ENCODE measurements at regions not wholly inside any gene's neighbourhood (a gene's known extent, or its start where the extent isn't known, plus 50 kb on each side); places are given as distances from the start of the nearest gene placed in this dataset.
"Not testable (repeated sequence)": the region's sequence is repeated elsewhere in the genome, so short reads cannot be mapped to it uniquely, and the experiment has no call there.

DNA sequence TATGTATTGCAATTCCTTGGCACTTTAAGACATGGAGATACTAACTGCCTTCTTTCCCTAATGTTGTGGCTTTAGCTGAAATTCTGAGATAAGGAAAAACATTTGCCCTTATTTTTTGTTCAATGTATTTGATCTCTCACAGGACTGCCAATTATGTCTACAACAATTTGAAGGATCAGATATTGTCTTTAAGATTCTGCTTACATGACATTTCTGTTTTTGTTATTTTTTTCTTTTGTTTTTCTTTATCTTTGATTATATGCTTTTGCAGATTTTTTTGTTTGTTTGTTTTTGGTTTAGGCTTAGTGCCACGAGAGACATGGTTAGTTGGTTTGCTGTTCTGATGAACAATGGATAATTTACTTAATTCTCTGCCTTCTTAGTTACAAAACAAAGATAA lies 303.3 kb downstream of the TECRL start:
- no peak for DNase-seq
- H3K4me3 ChIP-seq, result no peak overlapping the region
- no peak overlapping the region for H3K27ac ChIP-seq
- no peaks in the 10 kb centered on the region for H3K36me3 ChIP-seq
- H3K27me3 ChIP-seq, result no peaks in the 10 kb centered on the region
- H3K9me3 ChIP-seq, result no peaks in the 10 kb centered on the region
- TF ChIP-seq POLR2A (IDR thresholded peaks at IDR 0.05), result no peak
- TF ChIP-seq CTCF (IDR thresholded peaks at IDR 0.05), result no peak
- no peaks in the 10 kb centered on the region for H3K4me1 ChIP-seq
- intact Hi-C loops (cut with DNase I), result no loop called here
- 8 to 38% methylated on average over 1 of the region's 1 CpG for WGBS, 2 donors

DNA sequence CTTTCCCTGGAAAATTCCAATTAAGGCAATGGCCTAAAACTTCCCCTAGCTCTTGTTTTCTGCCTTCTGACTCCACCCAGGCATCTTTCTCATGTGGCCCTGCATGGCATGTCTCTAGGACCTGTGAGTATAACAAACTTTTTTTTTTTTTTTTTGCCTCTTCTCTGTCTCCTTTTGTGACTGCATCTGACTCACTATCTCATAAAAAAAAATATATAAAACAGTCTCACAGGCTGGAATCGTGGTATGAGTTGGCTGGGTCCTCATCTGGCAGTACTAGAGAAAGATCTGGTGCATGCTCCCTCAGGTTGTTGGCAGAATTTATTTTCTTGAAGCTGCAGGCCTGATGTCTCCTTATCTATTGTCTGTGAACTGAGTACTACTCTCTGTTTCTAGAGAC lies 313.9 kb downstream of the TECRL start:
- Histone ChIP-seq H3K9me3 (no peaks in the 10 kb centered on the region), H3K4me1 (no peaks in the 10 kb centered on the region), H3K36me3 (no peaks in the 10 kb centered on the region), H3K27me3 (no peaks in the 10 kb centered on the region), H3K27ac (no peak overlapping the region), H3K4me3 (no peak overlapping the region)
- TF ChIP-seq CTCF (IDR thresholded peaks at IDR 0.05), result no peak
- TF ChIP-seq POLR2A (IDR thresholded peaks at IDR 0.05), result no peak
- intact Hi-C loops (cut with DNase I), result no loop called here
- 23 to 26% methylated on average over 1 of the region's 1 CpG for WGBS, 2 donors
- DNase-seq, result no peak

DNA sequence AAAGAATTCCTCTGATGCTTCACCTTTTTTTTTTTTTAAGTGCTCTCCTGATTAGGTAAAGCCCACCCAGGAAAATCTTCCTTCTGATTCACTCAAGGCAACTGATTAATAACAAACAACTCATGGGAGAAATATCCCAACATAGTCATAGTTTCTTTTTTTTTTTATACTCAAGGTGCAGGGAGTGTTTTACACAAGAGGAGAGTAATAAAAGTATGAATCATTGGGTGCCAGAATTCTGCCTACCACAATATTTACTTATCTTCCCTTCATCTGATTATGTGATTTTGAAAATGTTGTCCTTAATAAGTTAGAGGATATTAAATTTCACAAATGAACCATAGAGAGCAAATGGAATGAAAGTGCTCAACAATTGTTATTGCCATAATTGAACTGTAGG lies 329.9 kb downstream of the TECRL start:
- TF ChIP-seq CTCF (IDR thresholded peaks at IDR 0.05) (no peak), POLR2A (IDR thresholded peaks at IDR 0.05) (no peak)
- Histone ChIP-seq H3K9me3 (no peaks in the 10 kb centered on the region), H3K27ac (no peak overlapping the region), H3K4me1 (no peaks in the 10 kb centered on the region), H3K36me3 (no peaks in the 10 kb centered on the region), H3K4me3 (no peak overlapping the region), H3K27me3 (no peaks in the 10 kb centered on the region)
- intact Hi-C loops (cut with DNase I), result no loop called here
- DNase-seq, result no peak

DNA sequence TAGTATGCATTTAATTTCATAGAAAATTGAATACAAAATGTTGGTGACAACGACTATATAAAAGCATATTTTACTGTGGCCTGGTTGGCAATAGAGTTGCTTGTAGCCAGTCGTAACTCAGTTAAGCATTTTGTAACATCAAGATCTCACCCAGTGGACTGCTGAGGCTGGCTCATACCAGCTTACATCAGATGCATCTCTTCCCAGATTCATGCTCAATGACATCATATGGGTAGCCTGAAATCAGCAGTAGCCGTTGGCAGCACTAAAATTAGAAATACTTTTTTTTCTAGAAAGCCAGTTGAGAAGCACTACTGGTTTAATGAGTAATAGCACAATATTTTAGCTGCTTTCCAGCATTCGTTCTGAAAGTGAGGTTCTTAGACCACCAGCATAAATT lies 341.2 kb downstream of the TECRL start:
- no peaks in the 10 kb centered on the region for H3K4me1 ChIP-seq
- H3K36me3 ChIP-seq, result no peaks in the 10 kb centered on the region
- no peak overlapping the region for H3K27ac ChIP-seq
- DNase-seq, result no peak
- H3K4me3 ChIP-seq, result no peak overlapping the region
- intact Hi-C loops (cut with DNase I), result no loop called here
- H3K9me3 ChIP-seq, result no peaks in the 10 kb centered on the region
- WGBS, 2 donors, result 44 to 51% methylated on average over 4 of the region's 4 CpGs
- no peaks in the 10 kb centered on the region for H3K27me3 ChIP-seq
- TF ChIP-seq POLR2A (IDR thresholded peaks at IDR 0.05), result no peak
- no peak for TF ChIP-seq CTCF (IDR thresholded peaks at IDR 0.05)

DNA sequence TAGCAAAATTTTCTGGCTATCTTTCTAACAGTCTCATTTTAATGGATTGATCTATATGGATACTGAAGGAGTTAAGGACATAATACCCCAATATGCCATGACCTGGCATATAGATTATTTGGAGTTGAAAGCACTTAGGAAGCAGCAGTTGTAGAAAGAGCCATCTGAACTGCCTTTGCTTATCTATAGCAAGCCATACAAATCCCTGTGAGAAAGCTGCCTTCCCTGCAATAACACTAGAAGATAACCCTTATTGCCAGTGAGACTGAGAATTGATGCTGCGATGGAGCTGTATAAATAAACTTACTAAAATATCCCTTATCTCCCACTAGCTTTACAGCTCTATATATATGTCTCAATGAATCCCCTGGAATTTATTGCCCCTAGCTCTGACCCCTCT lies 346.3 kb downstream of the TECRL start:
- Histone ChIP-seq H3K9me3 (no peaks in the 10 kb centered on the region), H3K4me3 (no peak overlapping the region), H3K4me1 (no peaks in the 10 kb centered on the region), H3K27me3 (no peaks in the 10 kb centered on the region), H3K36me3 (no peaks in the 10 kb centered on the region), H3K27ac (no peak overlapping the region)
- TF ChIP-seq CTCF (IDR thresholded peaks at IDR 0.05) (no peak), POLR2A (IDR thresholded peaks at IDR 0.05) (no peak)
- no peak for DNase-seq
- intact Hi-C loops (cut with DNase I), result no loop called here
- 59 to 67% methylated on average over 1 of the region's 1 CpG for WGBS, 2 donors

GRCh38 chr4:64037033-64037432 lies 372.2 kb downstream of the TECRL start:
- H3K9me3 ChIP-seq; DNase-seq; H3K36me3 ChIP-seq; H3K4me3 ChIP-seq; H3K4me1 ChIP-seq; H3K27ac ChIP-seq; intact Hi-C loops (cut with DNase I); H3K27me3 ChIP-seq: not testable (repeated sequence)
- WGBS, 2 donors, result no CpG with 5 or more reads among the region's 23 CpGs

Data from esophagus squamous epithelium (tissue), 5 donors.